SK-N-SH treated with all-trans-retinoic acid at 6 μM for 48 hours (cell line): ENCODE measurements at regions not wholly inside any gene's neighbourhood (a gene's known extent, or its start where the extent isn't known, plus 50 kb on each side); places are given as distances from the start of the nearest gene placed in this dataset.

Experiments used
- ATAC-seq: fragments of 200-7000 bp; cut with Tn5 transposase; 3 replicates; pipeline ENCODE4 v1.9.1; 2020; ENCODE audit warnings: mild to moderate bottlenecking, moderate library complexity
- ARNTL ChIP-seq: fragments of 450-650 bp; formaldehyde crosslinking; IDR thresholded peaks from 2 replicates; pipeline ENCODE4 v1.5.0; 2020; ENCODE audit warnings: low read depth, mild to moderate bottlenecking, moderate library complexity, borderline replicate concordance
- CSDC2 ChIP-seq: fragments of 250-450 bp; sonication (Bioruptor Pico); IDR thresholded peaks from 2 replicates; pipeline ENCODE4 v1.5.0; 2020; ENCODE audit warnings: mild to moderate bottlenecking, moderate library complexity
- ESRRG ChIP-seq: fragments of 250-450 bp; sonication (Bioruptor Pico); IDR thresholded peaks from 2 replicates; pipeline ENCODE4 v1.6.1; 2021; ENCODE audit warnings: mild to moderate bottlenecking
- GLIS3 ChIP-seq: fragments of 250-450 bp; sonication (Bioruptor Pico); IDR thresholded peaks from 2 replicates; pipeline ENCODE4 v1.5.0; 2020; ENCODE audit warnings: mild to moderate bottlenecking, moderate library complexity
- ISL1 ChIP-seq: fragments of 250-450 bp; sonication (Bioruptor Pico); IDR thresholded peaks from 2 replicates; pipeline ENCODE4 v2.1.2; 2022; ENCODE audit warnings: mild to moderate bottlenecking, moderate library complexity
- OSR1 ChIP-seq: fragments of 250-450 bp; sonication (Bioruptor Pico); IDR thresholded peaks from 2 replicates; pipeline ENCODE4 v1.8.0; 2022; ENCODE audit warnings: moderate library complexity, mild to moderate bottlenecking, inconsistent platforms
- PPARA ChIP-seq: fragments of 250-450 bp; sonication (Bioruptor Pico); IDR thresholded peaks from 2 replicates; pipeline ENCODE4 v1.5.0; 2020; ENCODE audit warnings: mild to moderate bottlenecking, borderline replicate concordance
- RARB ChIP-seq: fragments of 250-450 bp; sonication (Bioruptor Pico); IDR thresholded peaks from 2 replicates; pipeline ENCODE4 v1.8.0; 2021; ENCODE audit warnings: mild to moderate bottlenecking, moderate library complexity
- SNAI2 ChIP-seq: fragments of 250-450 bp; sonication (Bioruptor Pico); IDR thresholded peaks from 2 replicates; pipeline ENCODE4 v1.5.0; 2020; ENCODE audit warnings: mild to moderate bottlenecking, moderate library complexity
- TCF4 ChIP-seq: fragments of 250-450 bp; sonication (Bioruptor Pico); IDR thresholded peaks from 2 replicates; pipeline ENCODE4 v1.8.0; 2021; ENCODE audit warnings: mild to moderate bottlenecking, moderate library complexity, borderline replicate concordance
- TOX ChIP-seq: fragments of 250-450 bp; sonication (Bioruptor Pico); IDR thresholded peaks from 2 replicates; pipeline ENCODE4 v1.8.0; 2021; ENCODE audit warnings: mild to moderate bottlenecking, moderate library complexity, borderline replicate concordance
- ZC3H10 ChIP-seq: fragments of 250-450 bp; sonication (Bioruptor Pico); IDR thresholded peaks from 2 replicates; pipeline ENCODE4 v1.5.1; 2021; ENCODE audit warnings: mild to moderate bottlenecking, moderate library complexity
- ZFP3 ChIP-seq: fragments of 250-450 bp; sonication (Bioruptor Pico); IDR thresholded peaks from 2 replicates; pipeline ENCODE4 v1.5.0; 2020; ENCODE audit warnings: mild to moderate bottlenecking, moderate library complexity
- ZNF565 ChIP-seq: fragments of 450-650 bp; formaldehyde crosslinking; conservative IDR thresholded peaks from 2 replicates; pipeline ENCODE4 v1.5.0; 2020; ENCODE audit warnings: low read depth, mild to moderate bottlenecking, moderate library complexity
- ZNF70 ChIP-seq: fragments of 450-650 bp; formaldehyde crosslinking; IDR thresholded peaks from 2 replicates; pipeline ENCODE4 v1.5.0; 2020; ENCODE audit warnings: mild to moderate bottlenecking, moderate library complexity
- ZNF8 ChIP-seq: fragments of 450-650 bp; formaldehyde crosslinking; IDR thresholded peaks from 2 replicates; pipeline ENCODE4 v1.5.0; 2020; ENCODE audit warnings: mild to moderate bottlenecking, moderate library complexity
- TF ChIP-seq, protein P1 (sequence below): fragments of 250-450 bp; sonication (Bioruptor Pico); IDR thresholded peaks from 2 replicates; pipeline ENCODE4 v1.5.1; 2020; ENCODE audit warnings: low read depth, mild to moderate bottlenecking, moderate library complexity
- TF ChIP-seq, protein P2 (sequence below): fragments of 250-450 bp; sonication (Bioruptor Pico); IDR thresholded peaks from 2 replicates; pipeline ENCODE4 v1.5.1; 2021; ENCODE audit warnings: mild to moderate bottlenecking, moderate library complexity
- TF ChIP-seq, protein P3 (sequence below): fragments of 250-450 bp; sonication (Bioruptor Pico); IDR thresholded peaks from 2 replicates; pipeline ENCODE4 v1.8.0; 2021; ENCODE audit warnings: low read depth, mild to moderate bottlenecking, moderate library complexity, borderline replicate concordance
- TF ChIP-seq, protein P4 (sequence below): fragments of 250-450 bp; sonication (Bioruptor Pico); IDR thresholded peaks from 2 replicates; pipeline ENCODE4 v1.8.0; 2020; ENCODE audit warnings: mild to moderate bottlenecking, moderate library complexity, borderline replicate concordance
- TF ChIP-seq, protein P5 (sequence below): fragments of 250-450 bp; sonication (Bioruptor Pico); IDR thresholded peaks from 2 replicates; pipeline ENCODE4 v1.5.0; 2020; ENCODE audit warnings: mild to moderate bottlenecking, moderate library complexity

DNA sequence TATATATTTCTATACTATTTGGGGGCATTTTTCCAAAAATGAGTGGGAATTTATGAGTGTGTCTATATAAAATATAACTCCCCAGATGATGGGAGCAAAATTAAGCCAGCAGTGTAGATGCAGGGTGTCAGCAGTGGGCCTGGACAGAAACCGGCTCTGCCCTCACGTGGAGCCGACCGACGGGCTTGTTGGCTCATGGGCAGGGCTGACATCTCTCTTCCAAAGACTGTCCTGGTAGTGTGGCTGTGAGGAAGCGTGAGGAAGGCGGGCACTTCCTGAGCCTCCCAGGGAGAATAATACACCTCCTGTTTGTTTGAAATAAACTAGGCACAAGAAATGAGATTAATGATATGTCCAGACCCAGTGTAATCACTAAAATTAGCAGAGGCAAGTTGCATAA lies 206.5 kb downstream of the TEX29 start (continued):
- TF ChIP-seq, protein P1, sequence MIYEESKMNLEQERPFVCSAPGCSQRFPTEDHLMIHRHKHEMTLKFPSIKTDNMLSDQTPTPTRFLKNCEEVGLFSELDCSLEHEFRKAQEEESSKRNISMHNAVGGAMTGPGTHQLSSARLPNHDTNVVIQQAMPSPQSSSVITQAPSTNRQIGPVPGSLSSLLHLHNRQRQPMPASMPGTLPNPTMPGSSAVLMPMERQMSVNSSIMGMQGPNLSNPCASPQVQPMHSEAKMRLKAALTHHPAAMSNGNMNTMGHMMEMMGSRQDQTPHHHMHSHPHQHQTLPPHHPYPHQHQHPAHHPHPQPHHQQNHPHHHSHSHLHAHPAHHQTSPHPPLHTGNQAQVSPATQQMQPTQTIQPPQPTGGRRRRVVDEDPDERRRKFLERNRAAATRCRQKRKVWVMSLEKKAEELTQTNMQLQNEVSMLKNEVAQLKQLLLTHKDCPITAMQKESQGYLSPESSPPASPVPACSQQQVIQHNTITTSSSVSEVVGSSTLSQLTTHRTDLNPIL: no peak
- TF ChIP-seq ARNTL (CRISPR knock-in tag) (no peak), GLIS3 (CRISPR knock-in tag) (no peak), ZC3H10 (CRISPR knock-in tag) (no peak), ZNF565 (no peak), ZNF70 (no peak)

DNA sequence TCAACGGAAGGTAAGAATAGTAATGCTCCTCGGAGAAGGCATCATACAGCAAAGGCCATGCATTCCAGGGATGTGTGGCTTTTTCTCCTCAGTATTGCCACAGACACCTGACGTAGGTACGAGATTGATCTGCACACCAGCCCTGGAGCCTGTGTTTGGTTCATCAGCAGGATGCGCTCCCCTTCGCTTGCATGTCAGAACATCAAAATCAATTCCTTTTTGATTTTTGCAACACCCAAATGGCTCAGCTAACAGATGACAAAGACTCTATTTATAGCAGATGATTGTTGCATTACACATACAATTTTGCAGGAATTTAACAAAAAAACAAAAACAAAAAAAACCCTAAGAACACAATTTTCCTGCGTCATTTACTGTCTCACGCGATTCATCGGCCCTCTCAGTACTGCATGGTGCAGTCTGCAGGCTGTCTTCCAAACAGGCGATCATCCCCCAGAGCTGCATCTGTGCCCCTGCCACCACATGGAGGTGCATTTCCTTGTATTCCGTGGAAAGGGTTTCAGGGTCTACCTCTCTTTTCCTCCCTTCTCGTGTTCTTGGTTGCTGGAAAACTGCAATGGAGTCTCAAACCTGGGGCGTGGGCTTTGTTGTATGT lies 207.3 kb downstream of the TEX29 start:
- TF ChIP-seq ISL1 (no peak), ZNF70 (no peak), ZC3H10 (CRISPR knock-in tag) (no peak), ZNF565 (no peak), SNAI2 (no peak), ESRRG (no peak), TCF4 (no peak), RARB (CRISPR knock-in tag) (no peak), ZFP3 (CRISPR knock-in tag) (no peak), TOX (CRISPR knock-in tag) (no peak), OSR1 (CRISPR knock-in tag) (no peak), PPARA (CRISPR knock-in tag) (no peak)
- TF ChIP-seq, protein P2, sequence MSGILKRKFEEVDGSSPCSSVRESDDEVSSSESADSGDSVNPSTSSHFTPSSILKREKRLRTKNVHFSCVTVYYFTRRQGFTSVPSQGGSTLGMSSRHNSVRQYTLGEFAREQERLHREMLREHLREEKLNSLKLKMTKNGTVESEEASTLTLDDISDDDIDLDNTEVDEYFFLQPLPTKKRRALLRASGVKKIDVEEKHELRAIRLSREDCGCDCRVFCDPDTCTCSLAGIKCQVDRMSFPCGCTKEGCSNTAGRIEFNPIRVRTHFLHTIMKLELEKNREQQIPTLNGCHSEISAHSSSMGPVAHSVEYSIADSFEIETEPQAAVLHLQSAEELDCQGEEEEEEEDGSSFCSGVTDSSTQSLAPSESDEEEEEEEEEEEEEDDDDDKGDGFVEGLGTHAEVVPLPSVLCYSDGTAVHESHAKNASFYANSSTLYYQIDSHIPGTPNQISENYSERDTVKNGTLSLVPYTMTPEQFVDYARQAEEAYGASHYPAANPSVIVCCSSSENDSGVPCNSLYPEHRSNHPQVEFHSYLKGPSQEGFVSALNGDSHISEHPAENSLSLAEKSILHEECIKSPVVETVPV (CRISPR knock-in tag): no peak
- TF ChIP-seq, protein P3, sequence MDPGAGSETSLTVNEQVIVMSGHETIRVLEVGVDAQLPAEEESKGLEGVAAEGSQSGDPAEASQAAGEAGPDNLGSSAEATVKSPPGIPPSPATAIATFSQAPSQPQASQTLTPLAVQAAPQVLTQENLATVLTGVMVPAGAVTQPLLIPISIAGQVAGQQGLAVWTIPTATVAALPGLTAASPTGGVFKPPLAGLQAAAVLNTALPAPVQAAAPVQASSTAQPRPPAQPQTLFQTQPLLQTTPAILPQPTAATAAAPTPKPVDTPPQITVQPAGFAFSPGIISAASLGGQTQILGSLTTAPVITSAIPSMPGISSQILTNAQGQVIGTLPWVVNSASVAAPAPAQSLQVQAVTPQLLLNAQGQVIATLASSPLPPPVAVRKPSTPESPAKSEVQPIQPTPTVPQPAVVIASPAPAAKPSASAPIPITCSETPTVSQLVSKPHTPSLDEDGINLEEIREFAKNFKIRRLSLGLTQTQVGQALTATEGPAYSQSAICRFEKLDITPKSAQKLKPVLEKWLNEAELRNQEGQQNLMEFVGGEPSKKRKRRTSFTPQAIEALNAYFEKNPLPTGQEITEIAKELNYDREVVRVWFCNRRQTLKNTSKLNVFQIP (CRISPR knock-in tag): no peak
- TF ChIP-seq, protein P4, sequence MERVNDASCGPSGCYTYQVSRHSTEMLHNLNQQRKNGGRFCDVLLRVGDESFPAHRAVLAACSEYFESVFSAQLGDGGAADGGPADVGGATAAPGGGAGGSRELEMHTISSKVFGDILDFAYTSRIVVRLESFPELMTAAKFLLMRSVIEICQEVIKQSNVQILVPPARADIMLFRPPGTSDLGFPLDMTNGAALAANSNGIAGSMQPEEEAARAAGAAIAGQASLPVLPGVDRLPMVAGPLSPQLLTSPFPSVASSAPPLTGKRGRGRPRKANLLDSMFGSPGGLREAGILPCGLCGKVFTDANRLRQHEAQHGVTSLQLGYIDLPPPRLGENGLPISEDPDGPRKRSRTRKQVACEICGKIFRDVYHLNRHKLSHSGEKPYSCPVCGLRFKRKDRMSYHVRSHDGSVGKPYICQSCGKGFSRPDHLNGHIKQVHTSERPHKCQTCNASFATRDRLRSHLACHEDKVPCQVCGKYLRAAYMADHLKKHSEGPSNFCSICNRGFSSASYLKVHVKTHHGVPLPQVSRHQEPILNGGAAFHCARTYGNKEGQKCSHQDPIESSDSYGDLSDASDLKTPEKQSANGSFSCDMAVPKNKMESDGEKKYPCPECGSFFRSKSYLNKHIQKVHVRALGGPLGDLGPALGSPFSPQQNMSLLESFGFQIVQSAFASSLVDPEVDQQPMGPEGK (CRISPR knock-in tag): no peak
- TF ChIP-seq, protein P5, sequence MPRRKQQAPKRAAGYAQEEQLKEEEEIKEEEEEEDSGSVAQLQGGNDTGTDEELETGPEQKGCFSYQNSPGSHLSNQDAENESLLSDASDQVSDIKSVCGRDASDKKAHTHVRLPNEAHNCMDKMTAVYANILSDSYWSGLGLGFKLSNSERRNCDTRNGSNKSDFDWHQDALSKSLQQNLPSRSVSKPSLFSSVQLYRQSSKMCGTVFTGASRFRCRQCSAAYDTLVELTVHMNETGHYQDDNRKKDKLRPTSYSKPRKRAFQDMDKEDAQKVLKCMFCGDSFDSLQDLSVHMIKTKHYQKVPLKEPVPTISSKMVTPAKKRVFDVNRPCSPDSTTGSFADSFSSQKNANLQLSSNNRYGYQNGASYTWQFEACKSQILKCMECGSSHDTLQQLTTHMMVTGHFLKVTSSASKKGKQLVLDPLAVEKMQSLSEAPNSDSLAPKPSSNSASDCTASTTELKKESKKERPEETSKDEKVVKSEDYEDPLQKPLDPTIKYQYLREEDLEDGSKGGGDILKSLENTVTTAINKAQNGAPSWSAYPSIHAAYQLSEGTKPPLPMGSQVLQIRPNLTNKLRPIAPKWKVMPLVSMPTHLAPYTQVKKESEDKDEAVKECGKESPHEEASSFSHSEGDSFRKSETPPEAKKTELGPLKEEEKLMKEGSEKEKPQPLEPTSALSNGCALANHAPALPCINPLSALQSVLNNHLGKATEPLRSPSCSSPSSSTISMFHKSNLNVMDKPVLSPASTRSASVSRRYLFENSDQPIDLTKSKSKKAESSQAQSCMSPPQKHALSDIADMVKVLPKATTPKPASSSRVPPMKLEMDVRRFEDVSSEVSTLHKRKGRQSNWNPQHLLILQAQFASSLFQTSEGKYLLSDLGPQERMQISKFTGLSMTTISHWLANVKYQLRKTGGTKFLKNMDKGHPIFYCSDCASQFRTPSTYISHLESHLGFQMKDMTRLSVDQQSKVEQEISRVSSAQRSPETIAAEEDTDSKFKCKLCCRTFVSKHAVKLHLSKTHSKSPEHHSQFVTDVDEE: no peak
- no peak for ATAC-seq

DNA sequence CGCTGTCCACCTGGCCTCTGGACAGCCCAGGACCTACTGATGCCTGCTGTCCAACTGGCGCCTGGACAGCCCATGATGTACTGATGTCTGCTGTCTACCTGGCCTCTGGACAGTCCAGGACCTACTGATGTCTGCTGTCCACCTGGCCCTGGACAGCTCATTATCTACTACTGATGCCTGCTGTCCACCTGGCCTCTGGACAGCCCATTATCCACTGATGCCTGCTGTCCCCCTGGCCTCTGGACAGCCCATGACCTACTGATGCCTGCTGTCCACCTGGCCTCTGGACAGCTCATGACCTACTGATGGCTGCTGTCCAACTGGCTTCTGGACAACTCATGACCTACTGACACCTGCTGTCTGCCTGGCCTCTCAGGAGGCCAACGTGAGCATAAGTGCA lies 208.1 kb downstream of the TEX29 start:
- no peak for TF ChIP-seq ZNF70
- ATAC-seq: no peak

DNA sequence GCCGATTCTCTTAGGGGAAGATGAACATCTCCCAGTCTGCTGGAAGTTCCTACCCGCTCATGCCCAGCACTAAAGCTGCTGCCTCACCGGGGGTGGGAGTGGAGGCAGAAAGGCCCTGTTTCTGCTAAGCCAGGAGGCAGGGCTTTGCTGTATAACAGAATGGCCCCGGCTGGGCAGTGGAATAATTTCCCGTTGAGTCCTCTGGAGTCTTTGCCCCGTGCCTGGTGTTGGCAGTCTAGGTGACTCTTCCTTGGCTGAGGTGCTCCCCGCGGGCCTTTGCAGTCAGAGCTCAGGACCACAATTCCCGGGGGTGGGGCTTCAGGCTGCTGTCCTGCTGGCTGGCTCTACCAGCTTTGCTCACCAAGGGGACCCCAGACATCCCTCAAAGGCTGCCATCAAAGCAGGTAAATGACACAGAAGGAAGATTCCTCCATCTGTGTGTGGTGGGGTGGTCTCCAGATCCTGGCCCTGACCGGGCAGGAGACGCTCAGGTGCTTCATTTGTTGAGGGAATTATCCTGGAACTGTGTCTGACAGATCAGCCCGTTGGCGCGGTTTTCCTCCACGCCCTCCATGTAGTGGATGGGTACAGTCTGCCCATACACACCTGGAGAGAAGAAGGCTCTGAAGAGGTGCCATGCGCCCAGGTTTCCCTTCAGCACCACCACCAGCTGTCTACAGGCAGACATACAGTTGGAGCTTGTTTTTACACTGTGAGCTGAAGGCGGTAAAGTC lies 209.9 kb downstream of the TEX29 start:
- ATAC-seq: no peak
- TF ChIP-seq ZNF8 (CRISPR knock-in tag) (no peak), PPARA (CRISPR knock-in tag) (no peak), SNAI2 (no peak), TOX (CRISPR knock-in tag) (no peak), CSDC2 (CRISPR knock-in tag) (no peak), ZFP3 (CRISPR knock-in tag) (no peak), ZNF565 (no peak), OSR1 (CRISPR knock-in tag) (no peak), GLIS3 (CRISPR knock-in tag) (no peak), ARNTL (CRISPR knock-in tag) (no peak), ZC3H10 (CRISPR knock-in tag) (no peak)
- TF ChIP-seq, protein P4 (CRISPR knock-in tag): no peak
- TF ChIP-seq, protein P1: no peak
